SU-DHL-6 (cell line): ENCODE measurements at regions not wholly inside any gene's neighbourhood (a gene's known extent, or its start where the extent isn't known, plus 50 kb on each side); places are given as distances from the start of the nearest gene placed in this dataset.

Source experiments
- H2AFZ ChIP-seq: fragments of 200-600 bp; sonication (generic); 2 replicates; pipeline ENCODE4 v1.6.1; 2014; ENCODE audit warnings: low read depth, mild to moderate bottlenecking, moderate library complexity, mixed read lengths, antibody characterized with exemption, low read length; ENCODE audit not compliant: severe bottlenecking
- H3F3A ChIP-seq: fragments of 200-600 bp; shearing (Covaris generic); 2 replicates; pipeline ENCODE4 v1.6.0; 2016; ENCODE audit warnings: antibody characterized with exemption, mild to moderate bottlenecking; ENCODE audit not compliant: insufficient read depth
- H3K27ac ChIP-seq: fragments of 200-600 bp; sonication (generic); 2 replicates; pipeline ENCODE4 v1.5.1; 2016; ENCODE audit warnings: low read depth, mild to moderate bottlenecking, low read length, moderate library complexity, mixed read lengths
- H3K27me3 ChIP-seq: fragments of 200-600 bp; sonication (generic), shearing (Covaris generic); 2 replicates; pipeline ENCODE4 v1.6.0; 2014; ENCODE audit warnings: mild to moderate bottlenecking, low read length
- H3K36me3 ChIP-seq: fragments of 200-600 bp; sonication (generic); 2 replicates; pipeline ENCODE4 v1.6.1; 2014; ENCODE audit warnings: mild to moderate bottlenecking, low read length, mixed read lengths
- H3K4me2 ChIP-seq: fragments of 300-600, 200-600 bp; shearing (Covaris generic), sonication (generic); 2 replicates; pipeline ENCODE4 v1.6.0; 2014; ENCODE audit warnings: low read length, low read depth, mild to moderate bottlenecking; ENCODE audit not compliant: poor library complexity, severe bottlenecking
- H3K4me3 ChIP-seq: fragments of 200-600 bp; sonication (generic); 2 replicates; pipeline ENCODE4 v1.5.1; 2014; ENCODE audit warnings: antibody characterized with exemption, low read length, mild to moderate bottlenecking, mixed read lengths; ENCODE audit not compliant: insufficient read depth, poor library complexity, severe bottlenecking
- H3K79me2 ChIP-seq: fragments of 200-600 bp; sonication (generic); 2 replicates; pipeline ENCODE4 v1.6.1; 2014; ENCODE audit warnings: mild to moderate bottlenecking, low read length, moderate library complexity; ENCODE audit not compliant: insufficient read depth
- H3K9ac ChIP-seq: fragments of 200-600 bp; sonication (generic); 2 replicates; pipeline ENCODE4 v1.7.0; 2014; ENCODE audit warnings: mild to moderate bottlenecking, low read length
- H3K9me2 ChIP-seq: fragments of 200-600 bp; sonication (generic); replicated peaks from 2 replicates; pipeline ENCODE4 v1.6.1; 2014; ENCODE audit warnings: low read length; ENCODE audit not compliant: insufficient read depth
- H3K9me3 ChIP-seq: fragments of 200-600 bp; sonication (generic); 2 replicates; pipeline ENCODE4 v1.6.1; 2014; ENCODE audit warnings: low read length, mixed read lengths; ENCODE audit not compliant: insufficient read depth
- H4K20me1 ChIP-seq: fragments of 200-600 bp; sonication (generic); 2 replicates; pipeline ENCODE4 v1.6.1; 2014; ENCODE audit warnings: low read depth, mild to moderate bottlenecking, antibody characterized with exemption, low read length, moderate library complexity, mixed read lengths
- EZH2phosphoT487 ChIP-seq: fragments of 200-600 bp; sonication (generic), shearing (Covaris generic); conservative IDR thresholded peaks from 2 replicates; pipeline ENCODE4 v1.6.1; 2018; ENCODE audit warnings: mild to moderate bottlenecking, antibody characterized with exemption, low read length, moderate library complexity, mixed read lengths
- TF ChIP-seq, protein P1 (sequence below): fragments of 200-600 bp; sonication (generic); IDR thresholded peaks from one replicate; pipeline ENCODE4 v1.5.1; 2017; ENCODE audit warnings: antibody characterized with exemption, mild to moderate bottlenecking, low read length, moderate library complexity; ENCODE audit not compliant: insufficient read depth, poor library complexity, severe bottlenecking

DNA sequence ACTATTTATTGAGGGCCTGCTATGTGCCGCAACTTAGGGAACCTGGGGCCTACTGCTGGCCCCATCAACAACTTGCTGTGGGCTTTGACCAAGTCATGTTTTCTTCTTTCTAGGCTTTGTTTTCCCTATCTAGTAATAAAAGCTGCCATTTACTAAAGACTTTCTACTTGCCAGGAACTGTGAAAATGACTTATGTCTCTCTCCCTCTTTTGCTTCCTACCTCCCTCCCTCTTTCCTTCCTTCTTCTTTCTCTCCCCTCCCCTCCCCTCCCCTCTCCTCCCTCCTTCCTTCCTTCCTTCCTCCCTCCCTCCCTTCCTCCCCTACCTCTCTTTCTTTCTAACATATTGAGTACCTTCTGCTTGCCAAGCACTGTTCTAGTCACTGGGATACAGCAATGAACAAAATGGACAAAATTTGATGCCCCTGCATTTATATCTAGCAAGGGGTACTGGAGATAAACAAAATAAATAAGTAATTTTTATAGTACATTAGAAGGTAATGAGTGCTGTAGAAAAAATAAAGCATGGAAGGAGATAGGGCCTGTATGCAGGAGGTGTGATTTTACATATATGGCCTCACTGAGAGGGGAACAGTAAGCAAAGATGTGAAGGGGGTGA lies 170.3 kb upstream of the USP24 start:
- Histone ChIP-seq H3K9ac (no peak overlapping the region), H4K20me1 (no peaks in the 10 kb centered on the region), H3K36me3 (no peaks in the 10 kb centered on the region), H3K9me3 (no peaks in the 10 kb centered on the region), H3F3A (no peaks in the 10 kb centered on the region), H3K4me2 (no peak overlapping the region), H3K79me2 (no peaks in the 10 kb centered on the region), H3K27me3 (no peaks in the 10 kb centered on the region), H3K27ac (no peak overlapping the region), H3K4me3 (no peak overlapping the region), H2AFZ (no peak overlapping the region), H3K9me2 (no peaks in the 10 kb centered on the region)
- TF ChIP-seq, protein P1, sequence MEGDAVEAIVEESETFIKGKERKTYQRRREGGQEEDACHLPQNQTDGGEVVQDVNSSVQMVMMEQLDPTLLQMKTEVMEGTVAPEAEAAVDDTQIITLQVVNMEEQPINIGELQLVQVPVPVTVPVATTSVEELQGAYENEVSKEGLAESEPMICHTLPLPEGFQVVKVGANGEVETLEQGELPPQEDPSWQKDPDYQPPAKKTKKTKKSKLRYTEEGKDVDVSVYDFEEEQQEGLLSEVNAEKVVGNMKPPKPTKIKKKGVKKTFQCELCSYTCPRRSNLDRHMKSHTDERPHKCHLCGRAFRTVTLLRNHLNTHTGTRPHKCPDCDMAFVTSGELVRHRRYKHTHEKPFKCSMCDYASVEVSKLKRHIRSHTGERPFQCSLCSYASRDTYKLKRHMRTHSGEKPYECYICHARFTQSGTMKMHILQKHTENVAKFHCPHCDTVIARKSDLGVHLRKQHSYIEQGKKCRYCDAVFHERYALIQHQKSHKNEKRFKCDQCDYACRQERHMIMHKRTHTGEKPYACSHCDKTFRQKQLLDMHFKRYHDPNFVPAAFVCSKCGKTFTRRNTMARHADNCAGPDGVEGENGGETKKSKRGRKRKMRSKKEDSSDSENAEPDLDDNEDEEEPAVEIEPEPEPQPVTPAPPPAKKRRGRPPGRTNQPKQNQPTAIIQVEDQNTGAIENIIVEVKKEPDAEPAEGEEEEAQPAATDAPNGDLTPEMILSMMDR: no peak
- TF ChIP-seq EZH2phosphoT487: no peak

DNA sequence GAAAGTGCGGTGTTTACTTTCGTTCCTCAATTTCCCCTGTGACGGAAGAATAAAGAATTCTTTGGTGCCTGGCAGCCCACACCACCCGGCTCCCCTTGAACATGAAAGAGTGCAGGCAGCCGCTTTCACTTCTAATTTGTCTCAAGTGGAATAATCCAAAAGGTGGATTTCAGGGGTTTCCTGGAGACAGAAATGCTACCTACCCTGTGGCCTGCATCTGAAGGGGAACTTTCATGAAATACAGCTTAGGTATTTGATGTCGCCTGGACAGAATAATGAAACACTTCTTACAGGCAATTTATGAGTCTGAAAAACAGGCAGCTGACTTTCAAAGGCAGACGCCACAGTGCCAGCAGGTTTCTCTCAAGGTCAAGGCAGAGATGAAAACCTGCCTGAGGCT lies 169.5 kb upstream of the USP24 start:
- Histone ChIP-seq H3K9me2 (no peaks in the 10 kb centered on the region), H3K27ac (no peak overlapping the region), H2AFZ (no peak overlapping the region), H3K9me3 (no peaks in the 10 kb centered on the region), H3K4me2 (no peak overlapping the region), H3K9ac (no peak overlapping the region), H3K27me3 (no peaks in the 10 kb centered on the region), H4K20me1 (no peaks in the 10 kb centered on the region), H3K36me3 (no peaks in the 10 kb centered on the region), H3K4me3 (no peak overlapping the region), H3F3A (no peaks in the 10 kb centered on the region), H3K79me2 (no peaks in the 10 kb centered on the region)
- TF ChIP-seq, protein P1: no peak
- no peak for TF ChIP-seq EZH2phosphoT487

DNA sequence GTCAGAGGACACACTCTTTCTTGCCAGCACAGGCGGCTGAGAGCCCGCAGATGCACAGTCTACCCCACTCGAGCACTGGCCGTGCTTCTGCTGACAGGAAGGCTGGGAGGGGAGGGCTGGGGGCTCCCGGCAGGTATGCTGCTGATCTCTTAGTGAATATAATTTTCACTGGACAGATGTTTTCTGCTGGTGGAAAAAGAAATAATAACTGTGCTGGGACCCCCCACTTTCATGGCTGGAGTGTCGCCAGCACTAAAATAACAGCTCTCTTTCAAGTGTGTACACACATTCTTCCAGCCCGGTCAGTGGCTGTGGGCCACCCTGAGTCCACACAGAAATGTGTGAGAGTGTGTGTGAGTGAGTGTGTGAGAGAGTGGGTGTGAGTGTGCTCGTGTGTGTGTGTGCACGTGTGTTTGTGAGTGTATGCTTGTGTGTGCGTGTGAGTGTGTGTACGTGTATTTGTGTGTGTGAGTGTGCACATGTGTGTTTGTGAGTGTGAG lies 167.7 kb upstream of the USP24 start:
- Histone ChIP-seq H3K9me3 (no peaks in the 10 kb centered on the region), H3K79me2 (no peaks in the 10 kb centered on the region), H3K9ac (no peak overlapping the region), H2AFZ (no peak overlapping the region), H3K4me3 (no peak overlapping the region), H3F3A (no peaks in the 10 kb centered on the region), H3K9me2 (no peaks in the 10 kb centered on the region), H4K20me1 (no peaks in the 10 kb centered on the region), H3K27ac (no peak overlapping the region), H3K36me3 (no peaks in the 10 kb centered on the region), H3K27me3 (no peaks in the 10 kb centered on the region), H3K4me2 (no peak overlapping the region)
- TF ChIP-seq, protein P1: no peak
- no peak for TF ChIP-seq EZH2phosphoT487
